ENCODE measurements at regions not wholly inside any gene's neighbourhood (a gene's known extent, or its start where the extent isn't known, plus 50 kb on each side); places are given as distances from the start of the nearest gene placed in this dataset.
A peak's percentile ranks its signal among the peaks of the same experiment; 100 is the strongest.

DNA sequence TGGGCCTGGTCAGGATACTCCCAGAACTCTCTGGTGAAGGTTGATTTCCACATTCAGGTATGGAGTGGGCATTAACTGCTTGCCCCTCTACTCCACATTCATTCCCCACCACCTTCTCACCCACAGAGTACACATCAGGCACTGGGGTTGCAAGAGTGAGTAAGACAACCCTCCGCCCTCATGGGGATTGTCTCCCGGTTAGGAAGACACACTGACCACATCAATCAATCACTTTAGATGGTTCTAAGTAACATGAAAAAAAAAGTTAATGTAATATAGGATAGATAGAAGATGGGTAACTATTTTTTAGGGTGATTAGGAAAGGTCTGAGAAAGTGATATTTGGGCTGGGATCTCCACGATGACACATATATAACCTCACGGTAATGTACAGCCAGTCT, 116.0 kb upstream of the NEO1 start:
- no peak overlapping the region for H2AFZ ChIP-seq (ENCODE audit: insufficient read depth, low read depth, low read length, poor library complexity, severe bottlenecking)
- H3K27me3 ChIP-seq (ENCODE audit: control insufficient read depth in 2 of 2, insufficient read depth in 2 of 2, low read length in 2 of 2), result no peaks in the 10 kb centered on the region
- H3K36me3 ChIP-seq (replicated peaks in 1 of 2; ENCODE audit: control insufficient read depth in 1 of 2, insufficient read depth in 2 of 2, low read length in 2 of 2), result no peaks in the 10 kb centered on the region
- no peak overlapping the region for H3K4me2 ChIP-seq (replicated peaks; ENCODE audit: extremely low read depth, low read length, poor library complexity, severe bottlenecking)
- Mint-ChIP-seq H3K4me3 (no peak overlapping the region), H3K36me3 (no peaks in the 10 kb centered on the region), H3K9me3 (peaks cover 0 to 5% (median 0%) of the 10 kb centered on the region in 7 donors), H3K27me3 (ENCODE audit: low read depth in 3 of 3) (peaks cover 7 to 21% (median 9%) of the 10 kb centered on the region in 3 donors), H3K27ac (no peak overlapping the region), H3K4me1 (no peaks in the 10 kb centered on the region)
- intact Hi-C loops (cut with micrococcal nuclease), result no loop called here
- WGBS (ENCODE audit: insufficient coverage), result no CpG with 5 or more reads among the region's 4 CpGs
- no peaks in the 10 kb centered on the region for H3K9me3 ChIP-seq (replicated peaks in 1 of 2; ENCODE audit: control insufficient read depth in 1 of 2, insufficient read depth in 1 of 2, low read length in 2 of 2)
- no peak overlapping the region for H3K27ac ChIP-seq (ENCODE audit: low read depth in 1 of 2, low read length in 2 of 2)
- no peak overlapping the region for H3K9ac ChIP-seq (ENCODE audit: insufficient read depth, low read length, poor library complexity, severe bottlenecking)
- no peak for DNase-seq
- no peaks in the 10 kb centered on the region for H3K4me1 ChIP-seq (ENCODE audit: control insufficient read depth in 1 of 2, insufficient read depth in 2 of 2, low read length in 2 of 2)
- no peaks in the 10 kb centered on the region for H4K20me1 ChIP-seq (ENCODE audit: insufficient read depth, low read length)
- TF ChIP-seq, protein P1, sequence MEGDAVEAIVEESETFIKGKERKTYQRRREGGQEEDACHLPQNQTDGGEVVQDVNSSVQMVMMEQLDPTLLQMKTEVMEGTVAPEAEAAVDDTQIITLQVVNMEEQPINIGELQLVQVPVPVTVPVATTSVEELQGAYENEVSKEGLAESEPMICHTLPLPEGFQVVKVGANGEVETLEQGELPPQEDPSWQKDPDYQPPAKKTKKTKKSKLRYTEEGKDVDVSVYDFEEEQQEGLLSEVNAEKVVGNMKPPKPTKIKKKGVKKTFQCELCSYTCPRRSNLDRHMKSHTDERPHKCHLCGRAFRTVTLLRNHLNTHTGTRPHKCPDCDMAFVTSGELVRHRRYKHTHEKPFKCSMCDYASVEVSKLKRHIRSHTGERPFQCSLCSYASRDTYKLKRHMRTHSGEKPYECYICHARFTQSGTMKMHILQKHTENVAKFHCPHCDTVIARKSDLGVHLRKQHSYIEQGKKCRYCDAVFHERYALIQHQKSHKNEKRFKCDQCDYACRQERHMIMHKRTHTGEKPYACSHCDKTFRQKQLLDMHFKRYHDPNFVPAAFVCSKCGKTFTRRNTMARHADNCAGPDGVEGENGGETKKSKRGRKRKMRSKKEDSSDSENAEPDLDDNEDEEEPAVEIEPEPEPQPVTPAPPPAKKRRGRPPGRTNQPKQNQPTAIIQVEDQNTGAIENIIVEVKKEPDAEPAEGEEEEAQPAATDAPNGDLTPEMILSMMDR (IDR thresholded peaks at IDR 0.05), result no peak
- H3K79me2 ChIP-seq (ENCODE audit: insufficient read depth, low read length), result no peaks in the 10 kb centered on the region
- no peak overlapping the region for H3K4me3 ChIP-seq (replicated peaks in 1 of 3; ENCODE audit: low read depth in 2 of 3, low read length in 3 of 3)

DNA sequence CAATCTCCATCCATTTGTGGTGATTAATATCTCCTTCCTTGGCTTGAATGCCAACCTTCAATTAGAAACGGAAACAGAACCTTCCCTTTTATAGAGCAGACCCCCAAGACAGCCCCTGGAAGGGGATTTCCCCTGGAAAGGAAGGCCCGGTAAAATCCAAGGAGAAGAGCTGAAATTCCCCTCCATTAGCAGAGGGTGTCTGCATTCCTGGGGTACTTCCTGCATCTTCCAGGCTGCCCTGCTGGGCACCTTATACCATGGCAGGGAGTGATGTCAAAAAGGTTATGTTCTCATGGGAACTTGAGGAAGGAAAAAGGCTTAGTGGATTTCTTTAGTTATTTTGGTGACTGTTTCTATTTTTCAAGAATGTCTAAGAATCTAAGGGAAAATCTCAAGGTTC, 116.7 kb upstream of the NEO1 start:
- Histone ChIP-seq H3K79me2 (ENCODE audit: insufficient read depth, low read length) (no peaks in the 10 kb centered on the region), H3K4me3 (replicated peaks in 1 of 3; ENCODE audit: low read depth in 2 of 3, low read length in 3 of 3) (no peak overlapping the region), H3K4me2 (replicated peaks; ENCODE audit: extremely low read depth, low read length, poor library complexity, severe bottlenecking) (no peak overlapping the region), H3K9ac (ENCODE audit: insufficient read depth, low read length, poor library complexity, severe bottlenecking) (no peak overlapping the region), H3K27ac (ENCODE audit: low read depth in 1 of 2, low read length in 2 of 2) (no peak overlapping the region), H4K20me1 (ENCODE audit: insufficient read depth, low read length) (no peaks in the 10 kb centered on the region), H3K27me3 (ENCODE audit: control insufficient read depth in 2 of 2, insufficient read depth in 2 of 2, low read length in 2 of 2) (no peaks in the 10 kb centered on the region), H3K4me1 (ENCODE audit: control insufficient read depth in 1 of 2, insufficient read depth in 2 of 2, low read length in 2 of 2) (no peaks in the 10 kb centered on the region), H2AFZ (ENCODE audit: insufficient read depth, low read depth, low read length, poor library complexity, severe bottlenecking) (no peak overlapping the region), H3K9me3 (replicated peaks in 1 of 2; ENCODE audit: control insufficient read depth in 1 of 2, insufficient read depth in 1 of 2, low read length in 2 of 2) (no peaks in the 10 kb centered on the region), H3K36me3 (replicated peaks in 1 of 2; ENCODE audit: control insufficient read depth in 1 of 2, insufficient read depth in 2 of 2, low read length in 2 of 2) (no peaks in the 10 kb centered on the region)
- Mint-ChIP-seq H3K27me3 (ENCODE audit: low read depth in 3 of 3) (peaks cover 9 to 23% (median 11%) of the 10 kb centered on the region in 3 donors), H3K4me3 (no peak overlapping the region), H3K9me3 (peaks cover 0 to 8% (median 0%) of the 10 kb centered on the region in 7 donors), H3K27ac (peak overlapping the region in 1 of 7 donors; percentile 27), H3K36me3 (no peaks in the 10 kb centered on the region), H3K4me1 (no peaks in the 10 kb centered on the region)
- no peak for DNase-seq
- TF ChIP-seq, protein P1 (IDR thresholded peaks at IDR 0.05), result no peak
- intact Hi-C loops (cut with micrococcal nuclease), result no loop called here
- no CpG with 5 or more reads among the region's 2 CpGs for WGBS (ENCODE audit: insufficient coverage)
